Kidney (tissue), 13 donors: ENCODE measurements at regions not wholly inside any gene's neighbourhood (a gene's known extent, or its start where the extent isn't known, plus 50 kb on each side); places are given as distances from the start of the nearest gene placed in this dataset.
"Not testable (repeated sequence)": the region's sequence is repeated elsewhere in the genome, so short reads cannot be mapped to it uniquely, and the experiment has no call there.

Experiments used
- DNase-seq, 5 donors: peaks; one replicate each; pipeline ENCODE4 v3.0.0-alpha.2; 2013 to 2020
- FAIRE-seq: peaks from 2 replicates; lab custom pipeline; 2012; peaks lifted over from hg19 to GRCh38; lab: Jason Lieb, UNC
- H3K27ac ChIP-seq, 2 donors: one replicate each; pipeline ENCODE4 v1.7.0; 2013; ENCODE audit warnings: low read depth in 2 of 2, low read length in 2 of 2, inconsistent platforms in 1 of 2
- H3K27me3 ChIP-seq: one replicate; pipeline ENCODE4 v1.7.1; 2013; ENCODE audit warnings: low read length, inconsistent platforms; ENCODE audit not compliant: control insufficient read depth, insufficient read depth
- H3K36me3 ChIP-seq, 3 donors: one replicate each; pipeline versions ENCODE4 v1.7.0 to v1.7.1; 2013; ENCODE audit warnings: low read length in 3 of 3, control low read depth in 1 of 3, inconsistent platforms in 1 of 3; ENCODE audit not compliant: insufficient read depth in 3 of 3, control insufficient read depth in 2 of 3
- H3K4me1 ChIP-seq, 3 donors: one replicate each; pipeline versions ENCODE4 v1.7.0 to v1.7.1; 2013; ENCODE audit warnings: low read length in 3 of 3, inconsistent platforms in 1 of 3, low read depth in 1 of 3; ENCODE audit not compliant: control insufficient read depth in 2 of 3, insufficient read depth in 2 of 3
- H3K4me3 ChIP-seq, 3 donors: one replicate each; pipeline versions ENCODE4 v1.7.0 to v1.8.1; 2013; ENCODE audit warnings: low read length in 3 of 3, control low read depth in 1 of 3, inconsistent platforms in 1 of 3
- H3K9ac ChIP-seq, 3 donors: one replicate each; pipeline versions ENCODE4 v1.7.0 to v1.7.1; 2013; ENCODE audit warnings: low read length in 3 of 3, control low read depth in 1 of 3, inconsistent platforms in 1 of 3
- H3K9me3 ChIP-seq, 3 donors: one replicate each; pipeline versions ENCODE4 v1.7.0 to v1.7.1; 2013; ENCODE audit warnings: low read length in 3 of 3, control low read depth in 1 of 3, inconsistent platforms in 1 of 3; ENCODE audit not compliant: control insufficient read depth in 2 of 3, insufficient read depth in 1 of 3
- intact Hi-C: fragments of 100-400 bp; cut with DNase I; formaldehyde crosslinking; loops from one replicate; pipeline ENCODE4 v1.11.1; 2022
- TF ChIP-seq, protein P1 (sequence below): IDR thresholded peaks from 3 replicates; pipeline ENCODE4 v1.5.1; 2012; ENCODE audit warnings: mild to moderate bottlenecking, moderate library complexity, borderline replicate concordance; ENCODE audit not compliant: insufficient read depth; ENCODE audit errors: extremely low read depth
- donor health status: control.
- donor health status: control.
- donor health status: control.
- donor health status: control.
- donor health status: control.
- donor health status: DM: yes; HTN: yes; CAD: no.
- donor health status: Normal renal cell carcinoma (clear cell type).

DNA sequence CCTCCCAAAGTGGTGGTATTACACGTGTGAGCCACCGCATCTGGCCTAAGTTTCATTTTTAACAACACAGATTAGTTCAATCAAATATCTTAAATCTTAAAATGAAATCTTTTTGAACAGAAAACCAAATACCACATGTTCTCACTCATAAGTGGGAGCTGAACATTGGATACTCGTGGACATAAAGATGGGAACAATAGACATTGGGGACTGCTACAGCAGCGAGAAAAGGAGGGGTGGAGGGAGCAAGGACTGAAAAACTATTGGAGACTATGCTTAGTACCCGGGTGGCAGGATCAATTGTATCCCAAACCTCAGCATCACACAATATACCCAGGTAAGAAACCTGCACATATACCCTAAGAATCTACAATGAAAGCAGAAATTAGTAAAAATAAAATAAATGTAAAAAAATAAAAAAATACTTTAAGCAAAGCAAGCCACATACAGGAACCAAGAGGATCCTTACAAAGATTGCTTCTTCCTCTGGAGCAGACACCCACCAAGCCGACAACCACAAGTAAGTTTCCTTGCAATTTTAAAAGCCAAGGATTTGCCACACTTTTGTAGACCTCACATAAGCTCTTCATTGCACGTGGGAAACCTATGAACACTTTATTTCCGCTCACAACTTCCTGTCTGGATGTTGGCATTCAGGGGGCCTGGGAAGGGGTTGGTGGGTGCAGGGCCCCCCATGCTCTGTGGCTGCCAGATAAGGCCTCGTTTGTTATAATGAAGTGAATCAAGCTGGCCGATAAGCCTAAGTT is 147.9 kb downstream of the MYCN start:
- TF ChIP-seq, protein P1, sequence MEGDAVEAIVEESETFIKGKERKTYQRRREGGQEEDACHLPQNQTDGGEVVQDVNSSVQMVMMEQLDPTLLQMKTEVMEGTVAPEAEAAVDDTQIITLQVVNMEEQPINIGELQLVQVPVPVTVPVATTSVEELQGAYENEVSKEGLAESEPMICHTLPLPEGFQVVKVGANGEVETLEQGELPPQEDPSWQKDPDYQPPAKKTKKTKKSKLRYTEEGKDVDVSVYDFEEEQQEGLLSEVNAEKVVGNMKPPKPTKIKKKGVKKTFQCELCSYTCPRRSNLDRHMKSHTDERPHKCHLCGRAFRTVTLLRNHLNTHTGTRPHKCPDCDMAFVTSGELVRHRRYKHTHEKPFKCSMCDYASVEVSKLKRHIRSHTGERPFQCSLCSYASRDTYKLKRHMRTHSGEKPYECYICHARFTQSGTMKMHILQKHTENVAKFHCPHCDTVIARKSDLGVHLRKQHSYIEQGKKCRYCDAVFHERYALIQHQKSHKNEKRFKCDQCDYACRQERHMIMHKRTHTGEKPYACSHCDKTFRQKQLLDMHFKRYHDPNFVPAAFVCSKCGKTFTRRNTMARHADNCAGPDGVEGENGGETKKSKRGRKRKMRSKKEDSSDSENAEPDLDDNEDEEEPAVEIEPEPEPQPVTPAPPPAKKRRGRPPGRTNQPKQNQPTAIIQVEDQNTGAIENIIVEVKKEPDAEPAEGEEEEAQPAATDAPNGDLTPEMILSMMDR: no peak
- Histone ChIP-seq H3K27me3 (no peaks in the 10 kb centered on the region), H3K9ac (no peak overlapping the region), H3K27ac (no peak overlapping the region), H3K9me3 (no peaks in the 10 kb centered on the region), H3K36me3 (no peaks in the 10 kb centered on the region), H3K4me3 (no peak overlapping the region), H3K4me1 (no peaks in the 10 kb centered on the region)
- intact Hi-C loops: no loop called here
- FAIRE-seq (no peak), DNase-seq (no peak)

DNA sequence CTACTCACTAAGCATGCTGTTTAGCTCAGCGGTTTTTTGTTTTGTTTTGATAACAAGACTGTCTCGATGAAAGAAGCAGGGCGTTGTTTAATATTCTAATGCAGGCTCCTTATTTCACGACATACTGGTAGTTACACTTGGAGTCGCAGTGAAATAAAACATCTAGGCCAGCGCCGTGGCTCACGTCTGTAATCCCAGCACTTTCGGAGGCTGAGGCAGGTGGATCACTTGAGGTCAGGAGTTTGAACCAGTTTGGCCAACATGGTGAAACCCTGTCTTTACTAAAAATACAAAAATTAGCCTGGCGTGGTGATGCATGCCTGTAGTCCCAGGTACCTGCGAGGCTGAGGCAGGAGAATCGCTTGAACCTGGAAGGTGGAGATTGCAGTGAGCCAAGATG is 145.8 kb downstream of the MYCN start:
- H3K27me3 ChIP-seq, H3K36me3 ChIP-seq, H3K4me3 ChIP-seq, H3K9ac ChIP-seq, H3K27ac ChIP-seq, intact Hi-C loops, H3K4me1 ChIP-seq, DNase-seq, H3K9me3 ChIP-seq, FAIRE-seq: not testable (repeated sequence)

DNA sequence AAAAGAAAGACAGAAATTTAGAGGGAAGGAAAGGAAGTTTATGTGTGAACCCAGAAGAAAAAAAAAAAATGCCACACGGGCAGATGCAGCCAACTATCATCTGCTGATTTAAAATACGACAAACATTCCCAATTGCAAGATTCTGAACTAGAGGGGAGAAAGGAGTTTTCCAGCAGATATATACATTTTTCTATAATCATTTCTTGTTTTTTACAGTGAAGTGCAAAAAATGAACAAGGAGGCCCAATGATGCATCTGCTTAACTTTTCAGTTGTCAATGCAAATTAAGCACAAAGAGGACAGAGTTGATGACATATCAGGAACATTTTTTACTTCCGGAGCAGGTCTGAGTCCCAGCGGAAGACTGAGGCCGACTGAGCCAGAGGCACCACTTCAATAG is 144.7 kb downstream of the MYCN start:
- Histone ChIP-seq H3K27me3 (no peaks in the 10 kb centered on the region), H3K27ac (no peak overlapping the region), H3K4me1 (no peaks in the 10 kb centered on the region), H3K4me3 (no peak overlapping the region), H3K9ac (no peak overlapping the region), H3K9me3 (no peaks in the 10 kb centered on the region), H3K36me3 (no peaks in the 10 kb centered on the region)
- DNase-seq (no peak), FAIRE-seq (no peak)
- TF ChIP-seq, protein P1: no peak
- intact Hi-C loops: no loop called here

DNA sequence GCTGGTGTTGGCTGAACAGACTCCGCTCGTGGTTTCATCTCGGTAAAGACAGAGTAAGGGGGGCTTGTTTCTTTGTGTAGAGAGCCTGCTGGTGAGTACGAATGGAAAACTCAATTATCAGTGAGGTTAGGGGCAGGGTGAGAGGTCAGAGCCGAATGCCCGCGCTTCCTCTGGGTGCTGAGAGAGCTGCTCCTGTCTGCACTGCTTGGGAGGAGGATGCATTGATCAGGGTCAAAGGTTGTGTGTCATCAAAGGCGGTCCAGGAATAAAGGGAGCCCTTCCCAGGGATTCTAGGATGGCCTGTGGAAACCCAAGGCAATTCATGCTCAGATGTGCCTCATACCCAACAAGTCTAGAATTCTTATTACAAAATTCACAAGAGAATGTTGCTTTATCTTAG is 143.9 kb downstream of the MYCN start:
- no peak overlapping the region for H3K9ac ChIP-seq
- no peaks in the 10 kb centered on the region for H3K36me3 ChIP-seq
- no peaks in the 10 kb centered on the region for H3K4me1 ChIP-seq
- no peaks in the 10 kb centered on the region for H3K27me3 ChIP-seq
- FAIRE-seq: no peak
- intact Hi-C loops: no loop called here
- TF ChIP-seq, protein P1: no peak
- DNase-seq: no peak
- H3K4me3 ChIP-seq: no peak overlapping the region
- no peak overlapping the region for H3K27ac ChIP-seq
- no peaks in the 10 kb centered on the region for H3K9me3 ChIP-seq
